A549 (cell line): ENCODE measurements at regions not wholly inside any gene's neighbourhood (a gene's known extent, or its start where the extent isn't known, plus 50 kb on each side); places are given as distances from the start of the nearest gene placed in this dataset.

ENCODE experiments used
- CTCF ChIP-seq: fragments of >200 bp; sonication (Bioruptor Twin); formaldehyde crosslinking; IDR thresholded peaks from 3 replicates; pipeline ENCODE4 v1.5.1; 2016
- EP300 ChIP-seq, 2 experiments: fragments of >200 bp; sonication (Bioruptor Twin); formaldehyde crosslinking; IDR thresholded peaks; 2 replicates in 1 of 2; 3 replicates in 1 of 2; pipeline ENCODE4 v1.6.1; 2016 to 2017
- HDAC2 ChIP-seq: fragments of 200-600 bp; sonication (generic); IDR thresholded peaks from 2 replicates; pipeline ENCODE4 v1.6.1; 2016
- KDM1A ChIP-seq: fragments of 200-600 bp; sonication (generic); IDR thresholded peaks from 2 replicates; pipeline ENCODE4 v1.6.1; 2016; ENCODE audit warnings: low read depth, mild to moderate bottlenecking

- TF ChIP-seq HDAC2 (no peak), KDM1A (no peak), CTCF (no peak), EP300 (IDR thresholded peaks at IDR 0.05) (no peak)
Measured at GRCh38 chr2:129868151-129868550, 111.3 kb upstream of the RAB6C start.
